RCC 7860 (cell line): ENCODE measurements at regions not wholly inside any gene's neighbourhood (a gene's known extent, or its start where the extent isn't known, plus 50 kb on each side); places are given as distances from the start of the nearest gene placed in this dataset.

Experiments
- DNase-seq: peaks from one replicate; pipeline ENCODE4 v3.0.0-alpha.2; 2015; ENCODE audit warnings: low spot score
- FAIRE-seq: peaks from 2 replicates; lab custom pipeline; 2012; peaks lifted over from hg19 to GRCh38; lab: Jason Lieb, UNC

DNA sequence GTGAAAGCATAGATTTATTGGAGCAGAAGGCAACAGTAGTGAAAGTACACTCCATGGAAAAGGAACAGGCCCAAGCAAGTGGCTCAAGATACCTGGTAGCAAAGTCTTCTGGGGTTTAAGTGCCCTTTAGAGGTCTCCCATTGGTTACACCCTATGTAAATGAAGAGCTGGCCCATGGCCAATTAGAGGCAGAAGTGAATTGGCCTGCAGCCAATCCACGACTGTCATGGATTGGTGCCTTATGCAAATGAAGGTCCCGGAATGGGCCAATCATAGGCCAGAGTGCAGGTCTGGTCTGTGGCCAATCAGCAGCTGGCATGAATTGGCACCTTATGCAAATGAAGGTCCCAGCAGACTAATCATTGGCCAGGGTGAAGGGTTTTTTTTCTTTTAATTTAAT is 64.2 kb upstream of the PCSK5 start:
- no peak for FAIRE-seq
- no peak for DNase-seq

DNA sequence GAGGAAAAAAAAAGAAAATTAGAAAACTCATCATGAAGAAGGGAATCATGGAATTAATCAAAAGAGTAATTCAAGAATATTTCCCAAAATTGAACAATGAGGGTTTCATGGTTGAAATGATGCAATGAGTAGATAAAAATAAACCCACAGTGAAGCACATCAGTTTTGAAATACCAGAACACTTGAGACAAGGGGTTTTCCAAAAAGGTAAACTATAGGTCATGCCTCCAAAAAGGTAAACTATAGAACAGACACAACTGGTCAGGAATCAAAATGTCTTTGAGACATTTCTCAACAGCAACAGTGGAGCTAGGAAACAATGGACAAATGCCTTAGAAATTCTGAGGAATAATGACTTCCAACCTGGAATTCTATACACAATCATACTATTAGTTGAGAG is 60.2 kb upstream of the PCSK5 start:
- no peak for DNase-seq
- no peak for FAIRE-seq

DNA sequence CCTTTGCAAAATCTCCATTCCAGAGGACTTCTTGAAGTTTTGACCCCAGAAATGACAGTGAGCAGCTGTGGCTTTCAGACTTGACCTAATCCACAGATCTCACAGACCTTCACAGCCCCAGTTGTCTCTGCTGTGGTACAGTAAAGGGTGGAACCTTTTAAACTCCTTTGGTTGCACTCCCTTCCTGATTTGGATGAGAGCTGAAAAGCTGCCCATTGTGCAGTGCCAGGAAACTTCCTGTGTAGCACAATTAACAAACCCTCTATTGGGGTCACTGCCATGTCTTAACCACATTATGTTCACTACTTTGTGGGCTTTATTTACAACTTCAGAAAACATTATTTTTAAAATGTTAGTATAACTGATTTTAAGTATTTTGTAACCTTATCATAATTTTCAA is 56.7 kb upstream of the PCSK5 start:
- FAIRE-seq (no peak), DNase-seq (no peak)

- DNase-seq (no peak), FAIRE-seq (no peak)
Observed at GRCh38 chr9:75834878-75835277, 55.6 kb upstream of the PCSK5 start.
